Transverse colon (tissue), 4 donors: ENCODE measurements at regions not wholly inside any gene's neighbourhood (a gene's known extent, or its start where the extent isn't known, plus 50 kb on each side); places are given as distances from the start of the nearest gene placed in this dataset.

Experiments used
- DNase-seq: peaks from one replicate; pipeline ENCODE4 v3.0.0-alpha.2; 2019
- H3K27ac ChIP-seq, 4 donors: fragments of 200-600 bp; sonication (generic); 2 replicates each; pipeline ENCODE4 v1.5.1; 2016 to 2018; ENCODE audit warnings: inconsistent platforms in 4 of 4
- H3K27me3 ChIP-seq: fragments of 200-600 bp; sonication (generic); 2 replicates; pipeline ENCODE4 v1.5.1; 2017; ENCODE audit warnings: inconsistent platforms
- H3K36me3 ChIP-seq, 4 donors: fragments of 200-600 bp; sonication (generic); 2 replicates each; pipeline ENCODE4 v1.5.1; 2017 to 2019; ENCODE audit warnings: inconsistent platforms in 4 of 4
- H3K4me1 ChIP-seq, 4 donors: fragments of 200-600 bp; sonication (generic); 2 replicates each; pipeline ENCODE4 v1.5.1; 2017 to 2020; ENCODE audit warnings: inconsistent platforms in 4 of 4
- H3K4me3 ChIP-seq, 4 donors: fragments of 200-600 bp; sonication (generic); 1 replicate in 1 of 4; 2 replicates in 3 of 4; pipeline versions ENCODE4 v1.5.1 to v1.6.1; 2017 to 2019; ENCODE audit warnings: inconsistent platforms in 4 of 4
- H3K9me3 ChIP-seq, 2 donors: fragments of 200-600 bp; sonication (generic); 2 replicates each; pipeline ENCODE4 v1.5.1; 2017 to 2019; ENCODE audit warnings: inconsistent platforms in 2 of 2
- EP300 ChIP-seq: sonication (generic); formaldehyde crosslinking; IDR thresholded peaks from one replicate; pipeline ENCODE4 v1.6.1; 2017; ENCODE audit warnings: antibody characterized with exemption, low read depth
- POLR2A ChIP-seq: fragments of 450-650 bp; IDR thresholded peaks from one replicate; pipeline ENCODE4 v1.6.1; 2016; ENCODE audit warnings: antibody characterized with exemption, mild to moderate bottlenecking, moderate library complexity
- POLR2AphosphoS5 ChIP-seq, 3 donors: sonication (generic); formaldehyde crosslinking; IDR thresholded peaks; one replicate each; pipeline ENCODE4 v1.6.1; 2016; ENCODE audit warnings: antibody characterized with exemption in 3 of 3
- WGBS, 2 donors: methylation state at CpG; one replicate each; pipeline ENCODE4 v1.1.5; 2018; ENCODE audit warnings: low coverage in 1 of 2; 5-methylcytosine and 5-hydroxymethylcytosine counted together
- in situ Hi-C, 4 donors: fragments of 200-750 bp; cut with MboI; loops; one replicate each; pipeline versions ENCODE4 v1.15.0 to v1.15.1; 2017; ENCODE audit warnings: low sequenced_read_pairs in 3 of 4, low pct_ligation_motif_present in 1 of 4, low pct_unique_long_range_greater_than_20kb in 1 of 4
- intact Hi-C: fragments of 100-400 bp; cut with DNase I; formaldehyde crosslinking; loops from one replicate; pipeline ENCODE4 v1.15.1; 2023; ENCODE audit warnings: low total_unique reads
- TF ChIP-seq, protein P1 (sequence below), 5 experiments: fragments of 200-600 bp in 3 of 5; fragments of 450-650 bp in 2 of 5; sonication (generic) in 3 of 5; IDR thresholded peaks; 1 replicate in 2 of 5; 2 replicates in 3 of 5; pipeline ENCODE4 v1.5.1; 2016 to 2017; ENCODE audit warnings: antibody characterized with exemption in 5 of 5, inconsistent platforms in 3 of 5, mild to moderate bottlenecking in 2 of 5, moderate library complexity in 1 of 5

DNA sequence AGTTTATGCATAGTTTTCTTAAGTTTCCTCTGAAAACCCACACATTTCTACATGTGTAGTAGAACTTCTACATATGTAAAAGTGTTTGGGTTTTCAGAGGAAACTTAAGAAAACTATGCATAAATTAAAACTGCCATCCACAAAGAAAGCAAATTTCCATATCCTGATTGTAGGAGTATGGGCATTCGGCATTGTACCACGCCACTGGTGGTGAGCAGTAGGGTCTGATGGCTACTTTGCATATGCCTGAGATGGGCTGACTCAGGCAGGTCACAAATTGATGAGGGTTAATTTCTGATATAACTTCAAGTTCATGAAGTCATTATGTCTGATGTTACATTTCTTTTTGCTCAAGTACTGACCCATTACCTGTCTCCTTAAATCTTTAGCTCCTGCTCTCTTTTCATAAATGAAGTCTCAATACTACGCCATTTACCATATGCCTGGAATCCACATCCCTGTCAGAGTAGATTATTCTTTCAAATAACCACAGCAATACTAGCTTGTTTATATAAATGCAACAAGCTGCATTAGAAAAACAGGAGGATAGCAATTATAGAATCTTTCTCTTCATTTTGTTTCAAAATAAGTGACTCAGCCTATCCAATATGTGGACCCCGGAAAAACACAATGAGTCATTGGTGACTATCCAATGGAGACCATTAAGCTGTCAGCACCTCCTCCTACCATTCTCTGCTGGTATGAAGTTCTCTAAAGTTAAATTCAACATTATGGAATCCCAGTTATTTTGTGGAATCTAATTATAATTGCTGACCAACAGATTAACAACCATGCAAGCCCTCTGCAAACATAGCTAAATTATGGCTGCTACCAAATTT is 355.2 kb upstream of the UBE2E3 start:
- no peaks in the 10 kb centered on the region for H3K27me3 ChIP-seq
- intact Hi-C loops: no loop called here
- no peaks in the 10 kb centered on the region for H3K9me3 ChIP-seq
- TF ChIP-seq POLR2A: no peak
- TF ChIP-seq EP300: no peak
- no peak for TF ChIP-seq POLR2AphosphoS5 (IDR thresholded peaks at IDR 0.05)
- TF ChIP-seq, protein P1, sequence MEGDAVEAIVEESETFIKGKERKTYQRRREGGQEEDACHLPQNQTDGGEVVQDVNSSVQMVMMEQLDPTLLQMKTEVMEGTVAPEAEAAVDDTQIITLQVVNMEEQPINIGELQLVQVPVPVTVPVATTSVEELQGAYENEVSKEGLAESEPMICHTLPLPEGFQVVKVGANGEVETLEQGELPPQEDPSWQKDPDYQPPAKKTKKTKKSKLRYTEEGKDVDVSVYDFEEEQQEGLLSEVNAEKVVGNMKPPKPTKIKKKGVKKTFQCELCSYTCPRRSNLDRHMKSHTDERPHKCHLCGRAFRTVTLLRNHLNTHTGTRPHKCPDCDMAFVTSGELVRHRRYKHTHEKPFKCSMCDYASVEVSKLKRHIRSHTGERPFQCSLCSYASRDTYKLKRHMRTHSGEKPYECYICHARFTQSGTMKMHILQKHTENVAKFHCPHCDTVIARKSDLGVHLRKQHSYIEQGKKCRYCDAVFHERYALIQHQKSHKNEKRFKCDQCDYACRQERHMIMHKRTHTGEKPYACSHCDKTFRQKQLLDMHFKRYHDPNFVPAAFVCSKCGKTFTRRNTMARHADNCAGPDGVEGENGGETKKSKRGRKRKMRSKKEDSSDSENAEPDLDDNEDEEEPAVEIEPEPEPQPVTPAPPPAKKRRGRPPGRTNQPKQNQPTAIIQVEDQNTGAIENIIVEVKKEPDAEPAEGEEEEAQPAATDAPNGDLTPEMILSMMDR (IDR thresholded peaks at IDR 0.05): no peak
- no peak overlapping the region for H3K27ac ChIP-seq
- no peak for DNase-seq
- 84 to 90% methylated on average over 4 of the region's 4 CpGs for WGBS, 2 donors
- no peaks in the 10 kb centered on the region for H3K4me1 ChIP-seq
- H3K4me3 ChIP-seq: no peak overlapping the region
- in situ Hi-C loops: no loop called here
- H3K36me3 ChIP-seq: no peaks in the 10 kb centered on the region

- no peaks in the 10 kb centered on the region for H3K27me3 ChIP-seq
- TF ChIP-seq, protein P1 (IDR thresholded peaks at IDR 0.05): no peak
- TF ChIP-seq EP300 (no peak), POLR2A (no peak), POLR2AphosphoS5 (IDR thresholded peaks at IDR 0.05) (no peak)
- no peak for DNase-seq
- no peaks in the 10 kb centered on the region for H3K9me3 ChIP-seq
- no peaks in the 10 kb centered on the region for H3K36me3 ChIP-seq
- intact Hi-C loops (no loop called here), in situ Hi-C loops (loop anchor here in 1 of 4 donors (25.0 kb wide), 1 partner anchor 415 kb away; no protein-coding TSS in a partner anchor)
- no peaks in the 10 kb centered on the region for H3K4me1 ChIP-seq
- H3K4me3 ChIP-seq: no peak overlapping the region
- 61 to 73% methylated on average over 3 of the region's 3 CpGs for WGBS, 2 donors
- no peak overlapping the region for H3K27ac ChIP-seq
Observed at GRCh38 chr2:180621941-180622918, 358.2 kb upstream of the UBE2E3 start.

GRCh38 chr2:180621366-180621765 is 359.0 kb upstream of the UBE2E3 start:
- in situ Hi-C loops (loop anchor here in 1 of 4 donors (25.0 kb wide), 1 partner anchor 416 kb away; no protein-coding TSS in a partner anchor), intact Hi-C loops (no loop called here)
- Histone ChIP-seq H3K4me1 (no peaks in the 10 kb centered on the region), H3K36me3 (no peaks in the 10 kb centered on the region), H3K4me3 (no peak overlapping the region), H3K27me3 (no peaks in the 10 kb centered on the region), H3K9me3 (no peaks in the 10 kb centered on the region), H3K27ac (no peak overlapping the region)
- DNase-seq: no peak
- TF ChIP-seq POLR2A: no peak
- TF ChIP-seq POLR2AphosphoS5 (IDR thresholded peaks at IDR 0.05): no peak
- no peak for TF ChIP-seq EP300
- TF ChIP-seq, protein P1 (IDR thresholded peaks at IDR 0.05): no peak

DNA sequence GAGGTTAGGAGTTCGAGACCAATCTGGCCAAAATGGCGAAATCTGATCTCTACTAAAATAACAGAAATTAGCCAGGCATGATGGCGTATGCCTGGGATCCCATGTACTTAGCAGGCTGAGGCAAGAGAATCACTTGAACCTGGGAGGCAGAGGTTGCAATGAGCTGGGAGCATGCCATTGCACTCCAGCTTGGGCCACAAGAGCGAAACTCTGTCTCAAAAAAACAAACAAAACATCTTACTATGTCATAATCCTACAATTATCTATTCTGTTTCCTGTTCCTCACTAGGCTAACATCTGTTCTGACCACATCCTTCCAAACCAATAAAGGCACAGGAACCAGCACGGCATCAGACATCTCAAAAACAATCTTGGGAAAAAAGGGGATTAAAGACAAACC is 361.8 kb upstream of the UBE2E3 start:
- intact Hi-C loops (no loop called here), in situ Hi-C loops (loop anchor here in 1 of 4 donors (25.0 kb wide), 1 partner anchor 419 kb away; no protein-coding TSS in a partner anchor)
- Histone ChIP-seq H3K36me3 (no peaks in the 10 kb centered on the region), H3K27me3 (no peaks in the 10 kb centered on the region), H3K27ac (no peak overlapping the region), H3K9me3 (no peaks in the 10 kb centered on the region), H3K4me1 (no peaks in the 10 kb centered on the region), H3K4me3 (no peak overlapping the region)
- DNase-seq: no peak
- TF ChIP-seq POLR2AphosphoS5 (IDR thresholded peaks at IDR 0.05): no peak
- TF ChIP-seq, protein P1 (IDR thresholded peaks at IDR 0.05): no peak
- no peak for TF ChIP-seq POLR2A
- no peak for TF ChIP-seq EP300
- WGBS, 2 donors: 80 to 86% methylated on average over 3 to 5 of the region's 5 CpGs
